HCT116 (cell line): ENCODE measurements at regions not wholly inside any gene's neighbourhood (a gene's known extent, or its start where the extent isn't known, plus 50 kb on each side); places are given as distances from the start of the nearest gene placed in this dataset.

Experiments used
- ATAC-seq: fragments of 200-7000 bp; cut with Tn5 transposase; 2 replicates; pipeline ENCODE4 v1.9.1; 2020; ENCODE audit warnings: mild to moderate bottlenecking, moderate library complexity
- BruUV-seq: library from RNA; stranded (reverse); fragments of 400-500 nt; replicated peaks from 2 replicates; lab custom pipeline; 2021; lab: Mats Ljungman, UMichigan
- CTCF ChIA-PET: fragments of 300-600 bp; sonication (Branson Sonifier 250); formaldehyde crosslinking; loops from one replicate; lab custom pipeline; 2021; ENCODE audit warnings: antibody characterized with exemption; lab: Charles Lee
- POLR2A ChIA-PET: fragments of 300-600, 350-600 bp; sonication (Branson Sonifier 250); formaldehyde crosslinking; loops from one replicate; lab custom pipeline; 2021; ENCODE audit warnings: antibody characterized with exemption; lab: Charles Lee
- RAD21 ChIA-PET, 2 experiments: fragments of 300-600 bp; sonication (Branson Sonifier 250); formaldehyde crosslinking; loops; one replicate each; lab custom pipeline; 2023; ENCODE audit warnings: low total read pairs in 2 of 2; ENCODE audit not compliant: uncharacterized antibody in 2 of 2, unreplicated experiment in 2 of 2, low non-redundant PET in 1 of 2; lab: Charles Lee
- DNase-seq: peaks from one replicate; pipeline ENCODE4 v3.0.0-alpha.2; 2010; ENCODE audit warnings: low read depth, low spot score
- H2AFZ ChIP-seq: fragments of 200-600 bp; shearing (Covaris generic), sonication (generic); 2 replicates; pipeline ENCODE4 v1.6.1; 2017; ENCODE audit warnings: low read depth, mixed run types, mixed read lengths, antibody characterized with exemption, low read length; ENCODE audit not compliant: poor library complexity, severe bottlenecking
- H3K27ac ChIP-seq: 2 replicates; pipeline ENCODE4 v1.5.1; 2012; ENCODE audit warnings: low read depth, low read length
- H3K27me3 ChIP-seq: fragments of 200-600 bp; sonication (generic); 2 replicates; pipeline ENCODE4 v1.6.1; 2016; ENCODE audit warnings: mixed run types, low read length, mixed read lengths; ENCODE audit not compliant: insufficient read depth
- H3K36me3 ChIP-seq, 2 experiments: fragments of 200-500 bp in 1 of 2; fragments of 200-600 bp in 1 of 2; sonication (Bioruptor generic) in 1 of 2; sonication (generic) in 1 of 2; 2 replicates each; pipeline versions ENCODE4 v1.5.1 to v1.6.1; 2014 to 2016; ENCODE audit warnings: low read length in 2 of 2, inconsistent platforms in 1 of 2, mixed read lengths in 1 of 2, mixed run types in 1 of 2; ENCODE audit not compliant: insufficient read depth in 2 of 2, control insufficient read depth in 1 of 2
- H3K4me1 ChIP-seq, 2 experiments: fragments of 200-600 bp in 1 of 2; sonication (generic) in 1 of 2; 2 replicates each; pipeline versions ENCODE4 v1.5.1 to v1.6.1; 2012 to 2017; ENCODE audit warnings: low read length in 2 of 2, inconsistent platforms in 1 of 2, mild to moderate bottlenecking in 1 of 2, mixed read lengths in 1 of 2, mixed run types in 1 of 2, moderate library complexity in 1 of 2; ENCODE audit not compliant: insufficient read depth in 2 of 2, control insufficient read depth in 1 of 2
- H3K4me2 ChIP-seq: fragments of 200-600 bp; sonication (generic); 2 replicates; pipeline ENCODE4 v1.6.1; 2017; ENCODE audit warnings: mixed run types, low read length, mixed read lengths
- H3K4me3 ChIP-seq, 2 experiments: fragments of 200-600 bp in 1 of 2; sonication (generic) in 1 of 2; replicated peaks in 1 of 2; 2 replicates each; pipeline ENCODE4 v1.5.1; 2011 to 2016; ENCODE audit warnings: low read length in 2 of 2, control low read depth in 1 of 2, low read depth in 1 of 2, mild to moderate bottlenecking in 1 of 2, mixed read lengths in 1 of 2, mixed run types in 1 of 2
- H3K79me2 ChIP-seq: fragments of 200-600 bp; sonication (generic); 2 replicates; pipeline ENCODE4 v1.6.1; 2017; ENCODE audit warnings: mild to moderate bottlenecking, mixed run types, low read length, moderate library complexity, mixed read lengths; ENCODE audit not compliant: insufficient read depth
- H3K9ac ChIP-seq: fragments of 200-600 bp; sonication (generic); 2 replicates; pipeline ENCODE4 v1.6.1; 2016; ENCODE audit warnings: low read length, mixed read lengths
- H3K9me2 ChIP-seq: fragments of 200-600 bp; sonication (generic), shearing (Covaris generic); 2 replicates; pipeline ENCODE4 v1.6.1; 2017; ENCODE audit warnings: mixed run types, mild to moderate bottlenecking, moderate library complexity; ENCODE audit not compliant: insufficient read depth
- H3K9me3 ChIP-seq, 2 experiments: fragments of 200-500 bp in 1 of 2; fragments of 200-600 bp in 1 of 2; sonication (Bioruptor generic) in 1 of 2; sonication (generic) in 1 of 2; 2 replicates each; pipeline ENCODE4 v1.6.1; 2014 to 2017; ENCODE audit warnings: low read length in 2 of 2, mixed read lengths in 2 of 2, inconsistent platforms in 1 of 2, low read depth in 1 of 2, mild to moderate bottlenecking in 1 of 2, mixed run types in 1 of 2, moderate library complexity in 1 of 2; ENCODE audit not compliant: control insufficient read depth in 1 of 2, insufficient read depth in 1 of 2
- H4K20me1 ChIP-seq: fragments of 200-600 bp; sonication (generic), shearing (Covaris generic); 2 replicates; pipeline ENCODE4 v1.6.1; 2017; ENCODE audit warnings: mixed run types, mild to moderate bottlenecking, moderate library complexity; ENCODE audit not compliant: insufficient read depth
- CBX3 ChIP-seq: IDR thresholded peaks from 2 replicates; pipeline ENCODE4 v1.6.1; 2012; ENCODE audit warnings: low read depth
- ELF1 ChIP-seq: IDR thresholded peaks from 2 replicates; pipeline ENCODE4 v1.6.1; 2012; ENCODE audit warnings: low read depth, borderline replicate concordance
- EZH2 ChIP-seq: fragments of 200-600 bp; sonication (generic); IDR thresholded peaks from 2 replicates; pipeline ENCODE4 v1.6.1; 2017; ENCODE audit warnings: antibody characterized with exemption, mixed run types
- EZH2phosphoT487 ChIP-seq: fragments of 200-600 bp; IDR thresholded peaks from 2 replicates; pipeline ENCODE4 v1.6.1; 2018; ENCODE audit warnings: antibody characterized with exemption, borderline replicate concordance
- FOSL1 ChIP-seq: IDR thresholded peaks from 2 replicates; pipeline ENCODE4 v1.6.1; 2012; ENCODE audit warnings: low read depth
- JUND ChIP-seq: IDR thresholded peaks from 2 replicates; pipeline ENCODE4 v1.6.1; 2012
- POLR2A ChIP-seq: IDR thresholded peaks from 2 replicates; pipeline ENCODE4 v1.7.0; 2011; ENCODE audit warnings: borderline replicate concordance; ENCODE audit not compliant: insufficient read depth, insufficient read length; ENCODE audit errors: extremely low read depth
- POLR2AphosphoS5 ChIP-seq: IDR thresholded peaks from 2 replicates; pipeline ENCODE4 v1.6.1; 2011; ENCODE audit warnings: mild to moderate bottlenecking, low read depth, low read length, moderate library complexity
- RAD21 ChIP-seq: IDR thresholded peaks from 2 replicates; pipeline ENCODE4 v1.6.1; 2012; ENCODE audit warnings: low read depth, mild to moderate bottlenecking
- SIN3A ChIP-seq: IDR thresholded peaks from 2 replicates; pipeline ENCODE4 v1.6.1; 2012; ENCODE audit warnings: low read depth
- SP1 ChIP-seq: IDR thresholded peaks from 2 replicates; pipeline ENCODE4 v1.6.1; 2012; ENCODE audit warnings: low read depth
- TCF7L2 ChIP-seq: IDR thresholded peaks from 2 replicates; pipeline ENCODE4 v1.7.0; 2011; ENCODE audit warnings: borderline replicate concordance, inconsistent platforms; ENCODE audit not compliant: insufficient read depth, insufficient read length; ENCODE audit errors: extremely low read depth
- YY1 ChIP-seq: IDR thresholded peaks from 2 replicates; pipeline ENCODE4 v1.6.1; 2011; ENCODE audit warnings: low read length, low read depth, moderate library complexity, mild to moderate bottlenecking; ENCODE audit not compliant: insufficient replicate concordance; ENCODE audit errors: extremely low read depth
- ZFX ChIP-seq: fragments of 450-650 bp; IDR thresholded peaks from 2 replicates; pipeline ENCODE4 v1.6.1; 2017
- intact Hi-C: fragments of 100-400 bp; cut with micrococcal nuclease; formaldehyde crosslinking; loops from 2 replicates; pipeline ENCODE4 v1.10.0; 2022
- TF ChIP-seq, protein P1 (sequence below): IDR thresholded peaks from 2 replicates; pipeline ENCODE4 v1.6.1; 2011; ENCODE audit warnings: mild to moderate bottlenecking, low read length, moderate library complexity; ENCODE audit not compliant: insufficient replicate concordance; ENCODE audit errors: extremely low read depth
- TF ChIP-seq, protein P2 (sequence below): IDR thresholded peaks from 2 replicates; pipeline ENCODE4 v1.6.1; 2012
- TF ChIP-seq, protein P3 (sequence below): IDR thresholded peaks from 2 replicates; pipeline ENCODE4 v1.6.1; 2012; ENCODE audit warnings: low read depth

DNA sequence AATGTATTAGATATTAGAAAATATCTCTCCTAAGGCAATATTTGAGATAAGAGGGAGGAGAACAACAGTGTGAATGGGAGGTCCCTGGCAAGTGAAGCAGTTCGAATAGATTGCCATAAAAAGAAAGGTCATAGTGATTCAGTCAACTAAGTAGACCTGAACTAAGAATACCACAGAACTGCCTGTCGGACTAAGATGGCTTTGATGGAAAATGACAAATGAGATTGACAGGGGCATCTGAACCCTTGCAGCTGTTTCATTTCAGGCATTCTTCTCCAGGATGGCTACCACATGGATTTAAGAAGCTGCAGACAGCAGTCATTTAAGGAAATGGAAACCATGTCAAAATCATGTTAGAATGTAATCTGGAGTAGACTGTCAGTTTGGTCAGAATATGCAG is 308.4 kb upstream of the MEF2C start (continued):
- TF ChIP-seq, protein P1, sequence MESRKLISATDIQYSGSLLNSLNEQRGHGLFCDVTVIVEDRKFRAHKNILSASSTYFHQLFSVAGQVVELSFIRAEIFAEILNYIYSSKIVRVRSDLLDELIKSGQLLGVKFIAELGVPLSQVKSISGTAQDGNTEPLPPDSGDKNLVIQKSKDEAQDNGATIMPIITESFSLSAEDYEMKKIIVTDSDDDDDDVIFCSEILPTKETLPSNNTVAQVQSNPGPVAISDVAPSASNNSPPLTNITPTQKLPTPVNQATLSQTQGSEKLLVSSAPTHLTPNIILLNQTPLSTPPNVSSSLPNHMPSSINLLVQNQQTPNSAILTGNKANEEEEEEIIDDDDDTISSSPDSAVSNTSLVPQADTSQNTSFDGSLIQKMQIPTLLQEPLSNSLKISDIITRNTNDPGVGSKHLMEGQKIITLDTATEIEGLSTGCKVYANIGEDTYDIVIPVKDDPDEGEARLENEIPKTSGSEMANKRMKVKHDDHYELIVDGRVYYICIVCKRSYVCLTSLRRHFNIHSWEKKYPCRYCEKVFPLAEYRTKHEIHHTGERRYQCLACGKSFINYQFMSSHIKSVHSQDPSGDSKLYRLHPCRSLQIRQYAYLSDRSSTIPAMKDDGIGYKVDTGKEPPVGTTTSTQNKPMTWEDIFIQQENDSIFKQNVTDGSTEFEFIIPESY, result no peak
- TF ChIP-seq JUND, result no peak
- no peak for TF ChIP-seq EZH2
- no peak for TF ChIP-seq CBX3

DNA sequence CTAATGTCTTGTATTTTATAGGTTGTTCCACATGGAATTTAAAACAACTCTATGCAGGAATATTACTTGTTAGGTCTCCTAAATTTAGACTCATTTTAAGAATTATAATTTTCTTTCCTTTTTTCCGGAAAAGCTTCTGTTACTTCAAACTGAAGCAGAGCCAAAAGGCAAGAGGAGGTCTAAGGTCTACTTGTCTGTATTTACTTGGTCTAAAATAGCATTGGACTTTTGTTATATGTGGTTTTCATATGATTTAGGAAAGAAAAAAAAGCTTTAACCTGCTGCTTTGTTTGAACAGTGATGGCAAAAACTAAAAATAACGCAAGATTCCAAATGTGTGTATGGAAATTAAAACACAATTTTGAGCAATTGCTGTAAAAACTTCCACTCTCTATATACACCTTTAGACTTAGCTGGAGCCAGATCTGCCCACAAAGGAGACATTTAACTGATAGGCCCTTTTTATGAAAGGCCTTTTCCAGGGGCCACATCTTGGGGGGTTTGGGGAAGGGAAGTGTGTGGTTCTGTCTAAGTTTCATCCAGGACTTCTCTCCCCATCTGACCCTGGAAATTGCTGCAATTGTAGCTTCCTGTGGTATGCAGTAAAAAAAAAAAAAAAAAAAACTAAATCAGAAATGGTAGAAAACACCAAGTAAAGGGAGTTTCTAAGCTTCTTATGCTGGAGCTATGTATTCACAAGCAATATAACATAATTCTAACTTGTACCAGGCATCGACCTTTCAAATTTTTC is 307.7 kb upstream of the MEF2C start:
- Histone ChIP-seq H3K9me3 (no peaks in the 10 kb centered on the region), H3K79me2 (no peaks in the 10 kb centered on the region), H3K27me3 (no peaks in the 10 kb centered on the region), H3K27ac (no peak overlapping the region), H2AFZ (no peak overlapping the region), H3K9ac (no peak overlapping the region), H3K4me3 (no peak overlapping the region), H3K9me2 (no peaks in the 10 kb centered on the region), H3K4me1 (no peaks in the 10 kb centered on the region), H3K36me3 (no peaks in the 10 kb centered on the region), H3K4me2 (no peak overlapping the region), H4K20me1 (no peaks in the 10 kb centered on the region)
- ATAC-seq (no peak), DNase-seq (no peak)
- no TSS peak for BruUV-seq
- ChIA-PET POLR2A (no interaction called here), CTCF (no interaction called here), RAD21 (interaction anchor here in 1 of 2 experiments (0.6 kb wide), 1 partner anchor 531 kb away, joined by 3 read pairs; no protein-coding TSS in a partner anchor)
- TF ChIP-seq FOSL1, result no peak
- TF ChIP-seq POLR2AphosphoS5, result no peak
- TF ChIP-seq EZH2, result no peak
- TF ChIP-seq TCF7L2, result no peak
- TF ChIP-seq SP1, result no peak
- no peak for TF ChIP-seq ZFX
- TF ChIP-seq JUND, result no peak
- no peak for TF ChIP-seq YY1
- TF ChIP-seq POLR2A, result no peak
- TF ChIP-seq, protein P2, sequence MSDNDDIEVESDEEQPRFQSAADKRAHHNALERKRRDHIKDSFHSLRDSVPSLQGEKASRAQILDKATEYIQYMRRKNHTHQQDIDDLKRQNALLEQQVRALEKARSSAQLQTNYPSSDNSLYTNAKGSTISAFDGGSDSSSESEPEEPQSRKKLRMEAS, result no peak
- no peak for TF ChIP-seq SIN3A
- no peak for TF ChIP-seq RAD21
- no peak for TF ChIP-seq ELF1
- no peak for TF ChIP-seq EZH2phosphoT487
- TF ChIP-seq, protein P3, sequence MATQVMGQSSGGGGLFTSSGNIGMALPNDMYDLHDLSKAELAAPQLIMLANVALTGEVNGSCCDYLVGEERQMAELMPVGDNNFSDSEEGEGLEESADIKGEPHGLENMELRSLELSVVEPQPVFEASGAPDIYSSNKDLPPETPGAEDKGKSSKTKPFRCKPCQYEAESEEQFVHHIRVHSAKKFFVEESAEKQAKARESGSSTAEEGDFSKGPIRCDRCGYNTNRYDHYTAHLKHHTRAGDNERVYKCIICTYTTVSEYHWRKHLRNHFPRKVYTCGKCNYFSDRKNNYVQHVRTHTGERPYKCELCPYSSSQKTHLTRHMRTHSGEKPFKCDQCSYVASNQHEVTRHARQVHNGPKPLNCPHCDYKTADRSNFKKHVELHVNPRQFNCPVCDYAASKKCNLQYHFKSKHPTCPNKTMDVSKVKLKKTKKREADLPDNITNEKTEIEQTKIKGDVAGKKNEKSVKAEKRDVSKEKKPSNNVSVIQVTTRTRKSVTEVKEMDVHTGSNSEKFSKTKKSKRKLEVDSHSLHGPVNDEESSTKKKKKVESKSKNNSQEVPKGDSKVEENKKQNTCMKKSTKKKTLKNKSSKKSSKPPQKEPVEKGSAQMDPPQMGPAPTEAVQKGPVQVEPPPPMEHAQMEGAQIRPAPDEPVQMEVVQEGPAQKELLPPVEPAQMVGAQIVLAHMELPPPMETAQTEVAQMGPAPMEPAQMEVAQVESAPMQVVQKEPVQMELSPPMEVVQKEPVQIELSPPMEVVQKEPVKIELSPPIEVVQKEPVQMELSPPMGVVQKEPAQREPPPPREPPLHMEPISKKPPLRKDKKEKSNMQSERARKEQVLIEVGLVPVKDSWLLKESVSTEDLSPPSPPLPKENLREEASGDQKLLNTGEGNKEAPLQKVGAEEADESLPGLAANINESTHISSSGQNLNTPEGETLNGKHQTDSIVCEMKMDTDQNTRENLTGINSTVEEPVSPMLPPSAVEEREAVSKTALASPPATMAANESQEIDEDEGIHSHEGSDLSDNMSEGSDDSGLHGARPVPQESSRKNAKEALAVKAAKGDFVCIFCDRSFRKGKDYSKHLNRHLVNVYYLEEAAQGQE, result no peak
- intact Hi-C loops, result no loop called here
